ENCODE measurements at regions not wholly inside any gene's neighbourhood (a gene's known extent, or its start where the extent isn't known, plus 50 kb on each side); places are given as distances from the start of the nearest gene placed in this dataset.

DNA sequence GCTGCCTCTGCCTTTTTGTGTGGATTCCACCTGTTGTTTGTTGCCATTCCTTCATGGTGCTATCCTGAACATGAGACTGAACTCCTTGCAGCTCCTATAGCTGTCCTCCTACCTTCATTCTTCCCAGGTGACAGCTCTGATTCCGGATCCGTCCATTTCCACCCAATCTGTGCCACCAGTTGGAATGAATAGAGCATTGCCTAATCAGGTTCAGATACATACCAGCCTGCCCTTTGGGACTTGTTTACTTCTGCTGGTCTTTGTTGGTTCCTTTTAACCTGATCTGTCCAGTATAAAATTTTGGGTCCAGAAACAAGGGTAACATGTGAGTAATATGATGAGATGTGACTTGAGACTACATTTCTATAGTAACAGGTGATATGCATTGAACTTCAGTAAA, 136.3 kb upstream of the IGF1 start:
- TF ChIP-seq POLR2A (IDR thresholded peaks at IDR 0.05; ENCODE audit: low read length) (no peak), GATA1 (IDR thresholded peaks at IDR 0.05; ENCODE audit: low read depth, low read length) (no peak)

Measured in erythroblast (primary cell).